ENCODE measurements at regions not wholly inside any gene's neighbourhood (a gene's known extent, or its start where the extent isn't known, plus 50 kb on each side); places are given as distances from the start of the nearest gene placed in this dataset.

GRCh38 chr13:65719831-65720230, 1510.3 kb downstream of the PCDH9 start:
- no peak overlapping the region for H3K4me3 ChIP-seq
- H3K9me3 ChIP-seq (replicated peaks in 1 of 3) = no peaks in the 10 kb centered on the region
- intact Hi-C loops (cut with DNase I) = no loop called here
- 67 to 74% (median 69%) methylated on average over 2 of the region's 2 CpGs for WGBS, 4 donors
- H3K27ac ChIP-seq = no peak overlapping the region
- no peak for TF ChIP-seq CTCF (IDR thresholded peaks at IDR 0.05)
- TF ChIP-seq POLR2A (IDR thresholded peaks at IDR 0.05) = no peak
- H3K27me3 ChIP-seq = no peaks in the 10 kb centered on the region
- DNase-seq = no peak
- no peaks in the 10 kb centered on the region for H3K36me3 ChIP-seq (replicated peaks in 1 of 2)
- H3K4me1 ChIP-seq (replicated peaks in 1 of 2) = no peaks in the 10 kb centered on the region

GRCh38 chr13:65710514-65710913, 1519.6 kb downstream of the PCDH9 start:
- Histone ChIP-seq H3K27ac (no peak overlapping the region), H3K9me3 (replicated peaks in 1 of 3) (peaks cover 0 to 7% (median 0%) of the 10 kb centered on the region in 3 donors), H3K27me3 (no peaks in the 10 kb centered on the region), H3K4me1 (replicated peaks in 1 of 2) (no peaks in the 10 kb centered on the region), H3K4me3 (no peak overlapping the region), H3K36me3 (replicated peaks in 1 of 2) (no peaks in the 10 kb centered on the region)
- no peak for TF ChIP-seq CTCF (IDR thresholded peaks at IDR 0.05)
- TF ChIP-seq POLR2A (IDR thresholded peaks at IDR 0.05) = no peak
- intact Hi-C loops (cut with DNase I) = no loop called here
- DNase-seq = no peak
- WGBS, 4 donors = 59 to 77% (median 62%) methylated on average over 4 of the region's 4 CpGs

GRCh38 chr13:65697843-65698242, 1532.3 kb downstream of the PCDH9 start:
- H3K4me3 ChIP-seq = no peak overlapping the region
- no peak overlapping the region for H3K27ac ChIP-seq
- H3K4me1 ChIP-seq (replicated peaks in 1 of 2) = no peaks in the 10 kb centered on the region
- intact Hi-C loops (cut with DNase I) = no loop called here
- no peaks in the 10 kb centered on the region for H3K27me3 ChIP-seq
- no peaks in the 10 kb centered on the region for H3K36me3 ChIP-seq (replicated peaks in 1 of 2)
- H3K9me3 ChIP-seq (replicated peaks in 1 of 3) = no peaks in the 10 kb centered on the region
- DNase-seq = no peak
- TF ChIP-seq CTCF (IDR thresholded peaks at IDR 0.05) = no peak
- TF ChIP-seq POLR2A (IDR thresholded peaks at IDR 0.05) = no peak

- 63 to 90% (median 82%) methylated on average over 1 of the region's 1 CpG for WGBS, 4 donors
- Histone ChIP-seq H3K27ac (no peak overlapping the region), H3K27me3 (no peaks in the 10 kb centered on the region), H3K36me3 (replicated peaks in 1 of 2) (no peaks in the 10 kb centered on the region), H3K4me1 (replicated peaks in 1 of 2) (no peaks in the 10 kb centered on the region), H3K9me3 (replicated peaks in 1 of 3) (no peaks in the 10 kb centered on the region), H3K4me3 (no peak overlapping the region)
- intact Hi-C loops (cut with DNase I) = no loop called here
- no peak for DNase-seq
- TF ChIP-seq CTCF (IDR thresholded peaks at IDR 0.05) (no peak), POLR2A (IDR thresholded peaks at IDR 0.05) (no peak)
These were observed 1550.9 kb downstream of the PCDH9 start for GRCh38 chr13:65679240-65679639.
